Superior temporal gyrus (tissue), 1 donor: ENCODE measurements at regions not wholly inside any gene's neighbourhood (a gene's known extent, or its start where the extent isn't known, plus 50 kb on each side); places are given as distances from the start of the nearest gene placed in this dataset.

Source experiments
- DNase-seq: peaks from one replicate; pipeline ENCODE4 v3.0.0-alpha.2; 2016; ENCODE audit errors: extremely low spot score

DNA sequence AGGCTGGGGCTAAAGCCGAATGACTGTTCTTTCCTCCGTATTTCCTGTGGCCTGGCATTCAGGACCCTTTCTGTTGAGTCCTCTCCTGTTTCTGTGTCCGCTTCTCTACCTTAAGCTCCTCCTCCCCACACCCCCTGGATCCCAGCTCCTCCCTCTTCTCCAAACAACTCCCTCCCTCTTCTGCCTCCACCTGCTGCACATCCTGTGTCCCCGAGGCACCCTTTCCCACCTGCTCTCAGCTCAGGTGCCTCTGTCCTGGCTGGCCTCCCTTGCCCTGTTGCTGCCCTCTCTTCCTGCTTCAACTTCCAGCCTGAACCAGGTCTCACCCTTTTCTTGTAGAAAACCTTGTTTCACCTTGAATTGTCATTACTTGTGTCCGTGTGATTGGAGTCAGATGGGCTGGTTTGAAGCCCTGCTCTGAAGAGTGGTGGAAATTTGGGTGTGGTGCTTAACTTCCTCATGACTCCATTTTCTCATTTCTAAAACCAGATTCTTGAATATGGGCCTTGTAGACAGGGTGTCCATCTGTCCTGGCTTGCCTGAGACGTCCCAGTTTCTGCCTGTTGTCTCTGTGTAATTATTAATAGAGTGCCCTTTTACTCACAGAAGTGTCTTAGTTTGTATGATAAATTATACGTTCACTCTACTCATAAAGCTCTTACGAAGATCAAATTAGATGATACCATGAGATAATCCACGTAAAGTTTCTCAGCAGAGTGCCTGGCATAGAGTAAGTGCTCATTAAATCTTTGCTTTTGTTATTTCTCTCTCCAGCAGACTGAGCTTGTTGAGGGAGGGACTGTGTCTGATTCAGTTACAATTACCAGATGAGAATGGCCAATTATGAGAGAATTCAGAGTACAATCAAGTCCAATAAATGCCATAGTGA, 58.9 kb upstream of the TRABD2B start:
- no peak for DNase-seq

DNA sequence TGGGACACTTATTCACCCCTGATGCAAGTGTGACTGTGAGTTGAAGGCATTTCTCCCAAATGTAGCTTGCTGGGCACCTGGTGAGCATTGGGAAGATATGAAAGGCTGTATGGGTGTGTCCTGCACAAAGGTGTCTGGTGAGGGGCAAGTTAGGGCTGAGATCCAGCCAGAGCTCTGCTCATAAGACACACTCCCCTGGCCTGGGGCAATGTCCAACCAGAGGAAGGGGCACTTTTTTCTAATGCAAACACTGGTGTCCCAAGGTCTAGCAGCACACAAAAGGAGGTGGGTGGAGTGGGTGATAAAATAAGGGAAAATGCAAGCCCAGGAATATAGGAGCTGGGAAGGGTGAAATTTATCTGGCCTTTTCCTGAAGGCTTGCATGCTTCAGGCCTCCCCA, 57.0 kb upstream of the TRABD2B start:
- no peak for DNase-seq

DNA sequence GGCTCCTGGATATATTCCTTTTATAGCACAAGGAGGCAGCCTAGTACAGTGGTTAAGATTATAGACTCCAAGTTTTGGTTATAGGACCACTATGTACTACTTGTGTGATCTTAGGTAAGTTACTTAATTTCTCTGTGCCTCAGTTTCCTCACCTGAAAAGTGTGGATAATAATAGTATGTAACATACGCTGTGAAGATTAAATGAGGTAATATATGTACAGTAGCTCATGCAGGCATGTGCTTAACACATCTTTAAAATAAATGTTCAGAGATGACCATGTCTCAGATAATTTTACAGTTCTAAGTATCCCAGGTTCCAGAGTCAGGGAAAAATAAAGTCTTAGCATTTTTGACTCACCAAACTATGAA, 55.7 kb upstream of the TRABD2B start:
- no peak for DNase-seq

DNA sequence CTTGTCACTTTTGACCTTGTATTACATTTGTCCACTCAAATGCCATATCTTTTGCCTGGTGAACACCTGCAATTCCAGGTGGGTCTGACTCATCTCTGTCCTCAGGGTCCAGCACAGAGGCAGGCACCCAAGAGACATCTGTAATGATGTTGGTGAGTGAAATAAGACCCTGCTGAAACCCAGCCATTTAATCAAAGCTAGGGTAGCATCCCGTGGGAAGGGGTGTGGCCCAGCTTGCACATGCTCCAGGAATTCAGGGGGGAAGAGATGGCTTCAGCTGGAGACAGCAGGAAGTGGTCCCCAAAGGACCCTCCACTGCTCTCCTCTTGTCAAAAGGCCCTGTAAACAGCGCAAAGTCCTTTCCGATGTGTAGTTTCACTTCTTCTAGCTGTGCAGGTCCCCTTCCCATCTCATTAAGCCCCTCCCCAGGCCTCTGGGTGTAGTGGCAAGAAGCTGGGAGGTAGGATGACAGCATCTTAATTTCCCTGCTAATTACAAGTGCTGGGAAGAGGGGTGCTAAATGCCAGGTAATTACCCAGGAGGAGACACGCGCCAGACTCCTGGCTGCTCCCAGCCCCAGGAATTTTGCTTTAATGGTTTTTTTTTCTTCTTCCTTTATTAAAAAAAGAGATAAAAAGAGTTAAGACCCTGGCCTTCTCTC, 54.4 kb upstream of the TRABD2B start:
- no peak for DNase-seq

DNA sequence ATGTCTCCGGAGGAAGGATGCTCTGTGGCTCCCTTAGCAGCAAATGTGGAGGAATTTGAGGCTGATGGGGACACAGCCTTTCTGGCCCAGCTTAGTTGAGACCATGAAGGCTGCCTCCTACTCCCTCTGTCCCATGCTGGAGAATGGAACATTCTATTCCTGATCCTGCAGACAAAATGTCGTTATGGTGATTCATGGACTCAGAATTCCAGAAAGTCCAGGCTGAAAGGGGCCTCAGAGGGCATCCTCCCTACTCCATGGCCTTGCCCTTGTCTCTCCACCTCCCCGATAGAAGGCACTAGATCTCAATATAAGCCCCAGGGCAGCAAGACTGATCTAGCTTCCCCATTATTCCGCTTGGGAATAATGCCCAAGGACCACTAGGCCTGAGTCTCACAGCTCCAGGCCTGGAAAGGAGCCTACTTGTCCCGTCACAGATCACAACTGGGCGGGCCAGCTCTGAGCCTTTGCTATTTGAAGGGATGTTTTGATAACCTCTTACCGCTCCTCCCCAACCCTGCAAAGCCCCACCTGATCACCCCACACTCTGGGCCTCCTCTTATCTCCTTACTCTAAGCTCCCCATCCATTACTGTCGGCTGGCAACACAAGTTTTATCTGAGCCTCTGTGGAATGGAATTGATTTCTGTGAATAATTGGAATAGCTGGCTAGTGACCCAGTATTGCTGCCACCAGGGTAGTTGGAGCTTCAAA, 52.8 kb upstream of the TRABD2B start:
- DNase-seq, result no peak

DNA sequence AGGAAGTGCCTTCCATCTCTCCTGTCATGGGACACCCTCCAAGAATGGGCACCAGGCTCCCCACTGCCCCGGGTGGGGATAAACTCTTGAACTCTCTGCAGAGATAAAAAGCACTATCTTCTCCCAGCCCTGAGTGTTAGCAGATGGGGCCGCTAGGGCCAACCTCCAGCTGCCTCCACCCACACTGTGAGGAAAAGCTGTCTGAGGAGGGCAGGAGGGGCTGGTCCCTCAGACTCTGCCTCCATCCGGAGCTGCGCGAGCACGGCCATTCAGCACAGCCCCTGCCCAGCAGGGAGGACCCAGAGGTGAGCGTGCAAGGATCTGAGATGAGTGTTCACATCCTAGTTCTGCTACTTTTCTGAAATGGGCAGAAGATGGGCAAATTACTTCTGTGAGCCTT, 51.8 kb upstream of the TRABD2B start:
- DNase-seq, result no peak

DNA sequence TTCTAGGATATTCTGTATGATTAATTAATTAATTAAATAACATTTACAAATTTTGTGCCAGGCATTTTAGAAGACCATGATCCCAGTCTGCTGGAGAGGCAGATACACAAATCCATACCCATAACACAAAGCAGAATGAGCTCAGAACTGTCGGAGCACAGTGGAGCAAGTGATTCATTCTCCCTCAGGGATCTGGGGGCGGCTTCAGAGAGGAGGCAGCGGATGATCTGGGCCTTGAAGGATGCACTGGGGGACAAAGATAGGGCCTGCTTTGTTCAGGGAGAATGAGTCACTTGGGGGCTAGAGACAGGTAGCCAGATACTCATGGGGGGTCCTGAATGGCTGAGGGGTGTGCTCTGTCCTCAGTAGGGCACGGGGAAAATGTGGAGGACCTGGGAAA, 50.9 kb upstream of the TRABD2B start:
- DNase-seq, result no peak

DNA sequence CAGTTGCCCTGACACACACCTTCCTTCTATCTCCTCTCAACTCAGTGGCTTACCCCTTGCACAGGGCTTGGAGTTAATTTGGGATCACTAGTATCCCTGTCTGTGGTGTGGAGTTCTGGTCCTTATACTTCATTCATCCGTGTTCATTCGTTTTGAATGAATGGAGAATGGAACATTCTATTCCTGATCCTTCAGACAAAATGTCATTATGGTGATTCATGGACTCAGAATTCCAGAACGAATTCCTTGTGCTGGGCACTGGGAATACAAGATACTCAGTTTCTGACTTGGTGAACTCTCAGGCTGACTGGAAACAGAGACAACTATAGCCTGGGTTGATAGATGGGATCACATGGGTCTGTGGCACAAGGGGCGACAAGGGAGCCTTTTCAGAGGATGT, 49.9 kb upstream of the TRABD2B start:
- DNase-seq, result no peak
